ENCODE measurements at regions not wholly inside any gene's neighbourhood (a gene's known extent, or its start where the extent isn't known, plus 50 kb on each side); places are given as distances from the start of the nearest gene placed in this dataset.
"Not testable (repeated sequence)": the region's sequence is repeated elsewhere in the genome, so short reads cannot be mapped to it uniquely, and the experiment has no call there.

GRCh38 chr15:79673416-79674123 lies 223.2 kb downstream of the MTHFS start:
- DNase-seq: no peak

- no peak for DNase-seq
These were observed 222.7 kb downstream of the MTHFS start for GRCh38 chr15:79674124-79674465.

- no peak for DNase-seq
These were observed 220.8 kb downstream of the MTHFS start for GRCh38 chr15:79675982-79676381.

GRCh38 chr15:79676621-79677020 lies 220.2 kb downstream of the MTHFS start:
- no peak for DNase-seq

GRCh38 chr15:79677241-79677640 lies 219.6 kb downstream of the MTHFS start:
- DNase-seq: no peak

GRCh38 chr15:79678032-79678701 lies 218.6 kb downstream of the MTHFS start:
- no peak for DNase-seq

GRCh38 chr15:79680720-79681119 lies 216.1 kb downstream of the MTHFS start:
- no peak for DNase-seq

GRCh38 chr15:79682285-79682684 lies 214.5 kb downstream of the MTHFS start:
- DNase-seq: no peak

- no peak for DNase-seq
These were observed 213.9 kb downstream of the MTHFS start for GRCh38 chr15:79682851-79683288.

GRCh38 chr15:79689030-79689429 lies 207.8 kb downstream of the MTHFS start:
- DNase-seq: no peak

- DNase-seq: no peak
These were observed 195.8 kb downstream of the MTHFS start for GRCh38 chr15:79700951-79701480.

GRCh38 chr15:79702621-79703020 lies 194.2 kb downstream of the MTHFS start:
- DNase-seq: no peak

GRCh38 chr15:79721256-79721655 lies 175.6 kb downstream of the MTHFS start:
- DNase-seq: no peak

GRCh38 chr15:79724312-79724711 lies 172.5 kb downstream of the MTHFS start:
- no peak for DNase-seq

GRCh38 chr15:79724804-79725203 lies 172.0 kb downstream of the MTHFS start:
- no peak for DNase-seq

- DNase-seq: no peak
These were observed 167.9 kb downstream of the MTHFS start for GRCh38 chr15:79728867-79729266.

- DNase-seq: no peak
These were observed 160.3 kb downstream of the MTHFS start for GRCh38 chr15:79736435-79737000.

- no peak for DNase-seq
These were observed 158.7 kb downstream of the MTHFS start for GRCh38 chr15:79738143-79738542.

- DNase-seq: no peak
These were observed 156.3 kb downstream of the MTHFS start for GRCh38 chr15:79740561-79740960.

GRCh38 chr15:79743032-79743431 lies 153.8 kb downstream of the MTHFS start:
- no peak for DNase-seq

- DNase-seq: not testable (repeated sequence)
These were observed 152.3 kb downstream of the MTHFS start for GRCh38 chr15:79744485-79744884.

- no peak for DNase-seq
These were observed 140.4 kb downstream of the MTHFS start for GRCh38 chr15:79756365-79756764.

GRCh38 chr15:79765081-79765480 lies 131.7 kb downstream of the MTHFS start:
- DNase-seq: no peak

- no peak for DNase-seq
These were observed 127.7 kb downstream of the MTHFS start for GRCh38 chr15:79769069-79769481.
